ENCODE measurements at regions not wholly inside any gene's neighbourhood (a gene's known extent, or its start where the extent isn't known, plus 50 kb on each side); places are given as distances from the start of the nearest gene placed in this dataset.
"Not testable (repeated sequence)": the region's sequence is repeated elsewhere in the genome, so short reads cannot be mapped to it uniquely, and the experiment has no call there.

GRCh38 chr3:106293161-106293560, 424.3 kb upstream of the CBLB start:
- DNase-seq, result no peak
- ATAC-seq, result no peak
- no peaks in the 10 kb centered on the region for H3K27me3 Mint-ChIP-seq
- peaks cover 15% of the 10 kb centered on the region for H3K4me1 Mint-ChIP-seq
- no peak overlapping the region for H3K27ac Mint-ChIP-seq
- POLR2A ChIA-PET, result no interaction called here
- intact Hi-C loops (cut with DNase I, micrococcal nuclease), result no loop called here
- no peak overlapping the region for H3K4me3 Mint-ChIP-seq
- H3K36me3 Mint-ChIP-seq (ENCODE audit: low read depth), result no peaks in the 10 kb centered on the region
- peaks cover 3% of the 10 kb centered on the region for H3K9me3 Mint-ChIP-seq (ENCODE audit: low read depth)
- CTCF ChIA-PET, result no interaction called here

DNA sequence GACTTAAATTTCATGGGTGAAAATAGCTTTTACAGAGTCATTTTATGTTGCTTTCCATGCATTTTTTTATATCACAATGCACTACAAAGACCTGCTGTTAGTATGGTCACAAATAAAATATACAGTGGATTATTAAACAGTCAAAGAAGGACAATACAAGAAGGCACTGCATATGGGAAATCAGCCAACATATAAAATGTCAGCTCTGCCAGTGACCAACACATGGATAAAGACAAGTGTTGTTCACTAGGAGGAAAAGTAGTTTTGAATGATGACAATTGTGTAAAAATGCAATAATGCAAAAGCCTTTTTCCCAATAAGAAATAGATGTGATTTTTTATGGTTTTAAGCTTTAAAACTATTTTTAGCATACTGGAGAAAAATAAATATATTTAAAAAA, 425.3 kb upstream of the CBLB start:
- intact Hi-C loops (cut with DNase I, micrococcal nuclease), result no loop called here
- no peaks in the 10 kb centered on the region for H3K36me3 Mint-ChIP-seq (ENCODE audit: low read depth)
- peaks cover 3% of the 10 kb centered on the region for H3K9me3 Mint-ChIP-seq (ENCODE audit: low read depth)

GRCh38 chr3:106296062-106296461, 427.2 kb upstream of the CBLB start:
- no peak overlapping the region for H3K27ac Mint-ChIP-seq
- DNase-seq (no peak), ATAC-seq (no peak)
- peaks cover 3% of the 10 kb centered on the region for H3K9me3 Mint-ChIP-seq (ENCODE audit: low read depth)
- ChIA-PET POLR2A (no interaction called here), CTCF (interaction anchor here (1.3 kb wide), 1 partner anchor 21 kb away, joined by 6 read pairs; no protein-coding TSS in a partner anchor)
- peaks cover 23% of the 10 kb centered on the region for H3K4me1 Mint-ChIP-seq
- intact Hi-C loops (cut with DNase I, micrococcal nuclease), result no loop called here
- no peaks in the 10 kb centered on the region for H3K36me3 Mint-ChIP-seq (ENCODE audit: low read depth)
- H3K27me3 Mint-ChIP-seq, result no peaks in the 10 kb centered on the region
- no peak overlapping the region for H3K4me3 Mint-ChIP-seq

More for the DNA sequence above, 425.3 kb upstream of the CBLB start:
- ATAC-seq, result no peak
- no peak overlapping the region for H3K27ac Mint-ChIP-seq
- H3K27me3 Mint-ChIP-seq, result no peaks in the 10 kb centered on the region
- no peak overlapping the region for H3K4me3 Mint-ChIP-seq
- H3K4me1 Mint-ChIP-seq, result peaks cover 18% of the 10 kb centered on the region
- no peak for DNase-seq
- ChIA-PET POLR2A (no interaction called here), CTCF (interaction anchor here (0.6 to 0.8 kb wide), 3 partner anchors 11 to 317 kb away, joined by 3 to 4 read pairs (median 3); no protein-coding TSS in a partner anchor)

DNA sequence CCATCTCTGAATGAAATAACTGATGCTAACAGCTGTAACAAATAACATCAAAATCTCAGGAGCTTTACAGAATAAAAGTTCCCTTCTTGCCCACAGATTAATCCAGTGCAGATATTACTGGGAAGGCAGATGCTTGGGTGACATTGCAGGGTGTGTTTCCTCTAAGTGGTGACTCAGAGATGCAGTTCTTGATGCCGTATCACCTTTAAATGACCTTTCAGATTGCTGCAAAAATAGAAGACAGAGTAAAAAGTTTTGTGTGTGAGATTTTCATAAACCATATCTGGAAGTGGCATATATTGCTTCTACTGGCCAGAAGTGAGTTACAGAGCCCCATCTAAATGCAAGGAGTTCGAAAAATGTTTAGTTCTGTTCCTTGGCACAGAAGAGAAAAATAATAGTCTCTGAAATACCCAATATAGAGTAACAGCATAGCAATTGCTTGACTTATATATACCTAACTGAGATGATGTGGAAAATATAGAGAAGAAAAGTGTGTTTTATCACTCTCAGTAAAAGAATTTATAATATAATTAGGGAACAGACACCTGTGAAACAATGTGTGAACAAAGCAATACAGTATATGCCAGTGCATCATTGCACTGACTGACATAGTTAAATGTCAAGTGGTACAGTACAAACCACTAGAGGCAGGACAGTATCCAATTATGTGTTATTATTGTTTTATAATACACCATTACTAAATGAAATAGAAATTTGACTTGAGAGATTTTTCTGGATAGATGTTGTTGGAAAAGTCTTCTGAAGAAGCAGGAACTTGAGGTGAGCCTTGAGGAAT, 430.7 kb upstream of the CBLB start:
- H3K4me1 Mint-ChIP-seq, result peaks cover 53% of the 10 kb centered on the region
- no peak overlapping the region for H3K4me3 Mint-ChIP-seq
- no peaks in the 10 kb centered on the region for H3K36me3 Mint-ChIP-seq (ENCODE audit: low read depth)
- no peaks in the 10 kb centered on the region for H3K27me3 Mint-ChIP-seq
- no peak overlapping the region for H3K27ac Mint-ChIP-seq
- DNase-seq (peak; percentile 39), ATAC-seq (peak; percentile 76)
- H3K9me3 Mint-ChIP-seq (ENCODE audit: low read depth), result peaks cover 3% of the 10 kb centered on the region
- CTCF ChIA-PET, result interaction anchor here (0.7 kb wide), 1 partner anchor 116 kb away, joined by 3 read pairs; no protein-coding TSS in a partner anchor
- intact Hi-C loops (cut with DNase I, micrococcal nuclease), result loop anchor here (1.0 to 10.0 kb wide), 2 partner anchors 34 to 935 kb away; partner anchors contain the start of gene ALCAM (in 1 of the 2)
- POLR2A ChIA-PET, result no interaction called here

DNA sequence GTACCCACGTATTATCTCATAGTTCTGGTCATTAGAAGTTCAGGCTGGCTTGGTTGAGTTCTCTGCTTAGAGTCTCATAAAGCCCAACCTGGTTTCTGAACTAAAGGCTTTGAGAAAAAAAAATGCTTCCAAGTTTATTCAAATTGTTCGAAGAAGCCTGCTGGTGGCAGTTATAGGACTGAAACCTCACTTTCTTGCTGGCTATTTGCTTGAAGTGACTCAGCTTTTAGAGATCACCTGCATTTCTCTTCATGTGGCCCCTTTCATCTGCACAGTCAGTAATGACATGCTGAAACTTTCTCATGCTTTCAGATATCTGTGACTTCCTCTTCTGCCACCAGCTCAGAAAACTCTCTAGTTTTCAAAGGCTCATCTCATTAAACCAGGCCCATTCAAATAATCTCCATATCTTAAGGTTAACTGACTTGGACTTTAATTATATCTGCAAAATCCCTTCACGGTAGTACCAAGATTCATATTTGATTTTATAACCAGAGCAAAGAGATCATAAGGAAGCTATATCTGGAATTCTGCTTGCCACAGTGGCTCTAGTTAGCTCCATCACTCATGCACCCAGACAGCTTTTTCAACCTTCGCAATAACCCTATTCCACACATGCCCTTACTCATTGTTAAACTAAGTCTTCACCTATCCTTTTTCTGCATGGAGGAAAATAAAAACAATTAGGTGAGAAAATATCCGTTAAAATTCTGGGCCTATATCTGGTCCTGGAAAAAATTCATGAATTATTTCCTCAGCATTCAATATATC, 433.8 kb upstream of the CBLB start:
- H3K36me3 Mint-ChIP-seq (ENCODE audit: low read depth), result no peaks in the 10 kb centered on the region
- DNase-seq (peak; percentile 42), ATAC-seq (peak; percentile 82)
- H3K9me3 Mint-ChIP-seq (ENCODE audit: low read depth), result peaks cover 1% of the 10 kb centered on the region
- H3K27me3 Mint-ChIP-seq, result no peaks in the 10 kb centered on the region
- H3K4me3 Mint-ChIP-seq, result no peak overlapping the region
- ChIA-PET POLR2A (no interaction called here), CTCF (interaction anchor here (1.2 kb wide), 1 partner anchor 31 kb away, joined by 5 read pairs; no protein-coding TSS in a partner anchor)
- H3K4me1 Mint-ChIP-seq, result peaks cover 50% of the 10 kb centered on the region
- peak overlapping the region; percentile 17 for H3K27ac Mint-ChIP-seq
- intact Hi-C loops (cut with DNase I, micrococcal nuclease), result loop anchor here (1.0 to 10.0 kb wide), 3 partner anchors 30 to 938 kb away; partner anchors contain the start of gene ALCAM (in 1 of the 2)

GRCh38 chr3:106303766-106304165, 435.0 kb upstream of the CBLB start:
- intact Hi-C loops (cut with DNase I, micrococcal nuclease), result loop anchor here in 1 of 2 experiments (2.0 to 10.0 kb wide), 2 partner anchors 29 to 939 kb away; partner anchors contain the start of gene ALCAM
- Mint-ChIP-seq H3K9me3 (ENCODE audit: low read depth) (no peaks in the 10 kb centered on the region), H3K27ac (no peak overlapping the region)

DNA sequence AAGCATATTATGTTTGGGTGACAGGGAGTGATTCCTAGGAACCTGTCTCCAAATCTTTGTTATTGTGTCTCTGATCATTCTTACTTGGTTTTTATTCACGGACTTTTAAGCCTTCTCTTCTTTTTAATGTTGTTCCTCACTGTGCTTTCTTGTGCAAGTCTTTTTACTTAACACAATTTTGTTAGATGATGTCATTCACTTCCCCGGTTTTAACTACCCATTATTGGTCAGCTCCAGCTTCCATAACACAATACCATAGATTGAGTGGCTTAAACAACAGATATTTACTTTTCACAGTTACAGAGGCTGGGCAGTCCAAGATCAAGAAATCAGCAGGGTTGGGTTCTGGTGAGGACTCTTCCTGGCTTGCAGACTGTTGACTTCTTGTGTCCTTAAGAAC, 436.3 kb upstream of the CBLB start:
- no peak for DNase-seq
- Mint-ChIP-seq H3K4me1 (peaks cover 40% of the 10 kb centered on the region), H3K9me3 (ENCODE audit: low read depth) (no peaks in the 10 kb centered on the region), H3K27me3 (no peaks in the 10 kb centered on the region), H3K27ac (no peak overlapping the region), H3K4me3 (no peak overlapping the region), H3K36me3 (ENCODE audit: low read depth) (no peaks in the 10 kb centered on the region)
- ChIA-PET CTCF (no interaction called here), POLR2A (no interaction called here)
- intact Hi-C loops (cut with DNase I, micrococcal nuclease), result loop anchor here in 1 of 2 experiments (10.0 kb wide), 1 partner anchor 940 kb away; the partner anchor contains the start of gene ALCAM
- ATAC-seq, result no peak

More at GRCh38 chr3:106303766-106304165, 435.0 kb upstream of the CBLB start:
- no peak overlapping the region for H3K4me3 Mint-ChIP-seq
- ATAC-seq, result no peak
- ChIA-PET CTCF (no interaction called here), POLR2A (no interaction called here)
- no peaks in the 10 kb centered on the region for H3K27me3 Mint-ChIP-seq
- H3K36me3 Mint-ChIP-seq (ENCODE audit: low read depth), result no peaks in the 10 kb centered on the region
- no peak for DNase-seq
- peaks cover 44% of the 10 kb centered on the region for H3K4me1 Mint-ChIP-seq

- Mint-ChIP-seq H3K9me3 (ENCODE audit: low read depth) (no peaks in the 10 kb centered on the region), H3K4me1 (peaks cover 37% of the 10 kb centered on the region), H3K4me3 (no peak overlapping the region), H3K36me3 (ENCODE audit: low read depth) (no peaks in the 10 kb centered on the region), H3K27me3 (no peaks in the 10 kb centered on the region), H3K27ac (no peak overlapping the region)
- ChIA-PET CTCF (interaction anchor here (1.2 kb wide), 1 partner anchor 11 kb away, joined by 3 read pairs; no protein-coding TSS in a partner anchor), POLR2A (no interaction called here)
- no peak for ATAC-seq
- intact Hi-C loops (cut with DNase I, micrococcal nuclease), result loop anchor here in 1 of 2 experiments (10.0 kb wide), 1 partner anchor 941 kb away; the partner anchor contains the start of gene ALCAM
- DNase-seq, result no peak
Observed at GRCh38 chr3:106305882-106306435, 437.1 kb upstream of the CBLB start.

GRCh38 chr3:106309274-106309673, 440.5 kb upstream of the CBLB start:
- Mint-ChIP-seq H3K36me3 (ENCODE audit: low read depth) (no peaks in the 10 kb centered on the region), H3K9me3 (ENCODE audit: low read depth) (no peaks in the 10 kb centered on the region), H3K4me3 (no peak overlapping the region), H3K27me3 (no peaks in the 10 kb centered on the region), H3K4me1 (peaks cover 9% of the 10 kb centered on the region), H3K27ac (no peak overlapping the region)
- no peak for DNase-seq
- no peak for ATAC-seq
- ChIA-PET CTCF (no interaction called here), POLR2A (no interaction called here)
- intact Hi-C loops (cut with DNase I, micrococcal nuclease), result loop anchor here in 1 of 2 experiments (10.0 kb wide), 1 partner anchor 944 kb away; the partner anchor contains the start of gene ALCAM

DNA sequence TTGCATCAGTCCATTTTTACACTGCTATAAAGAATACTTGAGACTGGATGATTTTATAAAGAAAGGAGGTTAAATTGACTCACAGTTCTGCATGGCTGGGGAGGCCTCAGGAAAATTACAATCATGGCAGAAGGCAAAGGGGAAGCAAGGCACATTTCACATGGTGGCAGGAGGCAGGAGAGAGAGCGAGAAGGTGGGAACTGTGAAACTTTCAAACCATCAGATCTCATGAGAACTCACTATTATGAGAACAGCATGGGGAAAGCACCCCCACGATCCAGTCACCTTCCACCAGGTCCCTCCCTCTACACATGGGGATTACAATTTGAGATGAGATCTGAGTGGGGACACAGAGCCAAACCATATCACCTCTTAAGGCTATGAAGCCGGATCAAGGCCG, 441.0 kb upstream of the CBLB start:
- H3K27me3 Mint-ChIP-seq; DNase-seq; H3K4me3 Mint-ChIP-seq; H3K4me1 Mint-ChIP-seq; H3K36me3 Mint-ChIP-seq (ENCODE audit: low read depth); H3K27ac Mint-ChIP-seq; CTCF ChIA-PET; POLR2A ChIA-PET; ATAC-seq; H3K9me3 Mint-ChIP-seq (ENCODE audit: low read depth): not testable (repeated sequence)
- intact Hi-C loops (cut with DNase I, micrococcal nuclease), result loop anchor here in 1 of 2 experiments (10.0 kb wide), 1 partner anchor 945 kb away; the partner anchor contains the start of gene ALCAM
